ENCODE measurements at regions not wholly inside any gene's neighbourhood (a gene's known extent, or its start where the extent isn't known, plus 50 kb on each side); places are given as distances from the start of the nearest gene placed in this dataset.

- Histone ChIP-seq H3K27ac (ENCODE audit: control insufficient read depth, insufficient read depth, low read length) (no peak overlapping the region), H3K9me3 (ENCODE audit: control insufficient read depth, low read depth, low read length) (no peaks in the 10 kb centered on the region), H3K4me2 (ENCODE audit: control insufficient read depth, extremely low read depth, insufficient read depth, low read depth, low read length) (no peak overlapping the region), H3K36me3 (ENCODE audit: control insufficient read depth in 2 of 2, extremely low read depth in 1 of 2, insufficient read depth in 2 of 2, low read length in 2 of 2) (no peaks in the 10 kb centered on the region), H4K20me1 (ENCODE audit: control insufficient read depth, extremely low read depth, insufficient read depth, low read length) (no peaks in the 10 kb centered on the region), H3K9ac (ENCODE audit: control insufficient read depth, extremely low read depth, insufficient read depth, low read length) (no peak overlapping the region), H3K79me2 (ENCODE audit: control insufficient read depth, insufficient read depth, low read length) (no peaks in the 10 kb centered on the region), H2AFZ (ENCODE audit: control insufficient read depth, low read length) (no peak overlapping the region), H3K4me3 (ENCODE audit: control insufficient read depth in 2 of 3, extremely low read depth in 1 of 3, insufficient read depth in 2 of 3, low read depth in 1 of 3, low read length in 3 of 3) (no peak overlapping the region), H3K27me3 (ENCODE audit: control insufficient read depth, extremely low read depth, insufficient read depth, low read length) (no peaks in the 10 kb centered on the region), H3K9me1 (ENCODE audit: control insufficient read depth, extremely low read depth, insufficient read depth, low read length) (no peaks in the 10 kb centered on the region), H3K4me1 (ENCODE audit: control insufficient read depth, extremely low read depth, insufficient read depth, low read length) (no peaks in the 10 kb centered on the region)
- FAIRE-seq (no peak), DNase-seq (ENCODE audit: low read depth, low spot score) (no peak)
- dilution Hi-C loops (cut with MboI; ENCODE audit: extremely low pct_ligation_motif_present, low sequenced_read_pairs): no loop called here
- TF ChIP-seq EZH2 (IDR thresholded peaks at IDR 0.05; ENCODE audit: low read length) (no peak), CTCF (optimal IDR thresholded peaks at IDR 0.05 in 1 of 3, IDR thresholded peaks at IDR 0.05 in 1 of 3, conservative IDR thresholded peaks at IDR 0.05 in 1 of 3; ENCODE audit: extremely low read depth in 1 of 3, insufficient read depth in 2 of 3, low read length in 3 of 3) (no peak)
These were observed 247.7 kb upstream of the ZNF462 start for GRCh38 chr9:106615118-106615889.

GRCh38 chr9:106616026-106616425, 246.9 kb upstream of the ZNF462 start:
- no peaks in the 10 kb centered on the region for H3K79me2 ChIP-seq (ENCODE audit: control insufficient read depth, insufficient read depth, low read length)
- H4K20me1 ChIP-seq (ENCODE audit: control insufficient read depth, extremely low read depth, insufficient read depth, low read length): no peaks in the 10 kb centered on the region
- H3K36me3 ChIP-seq (ENCODE audit: control insufficient read depth in 2 of 2, extremely low read depth in 1 of 2, insufficient read depth in 2 of 2, low read length in 2 of 2): no peaks in the 10 kb centered on the region
- dilution Hi-C loops (cut with MboI; ENCODE audit: extremely low pct_ligation_motif_present, low sequenced_read_pairs): no loop called here
- H3K9me3 ChIP-seq (ENCODE audit: control insufficient read depth, low read depth, low read length): no peaks in the 10 kb centered on the region
- H3K4me2 ChIP-seq (ENCODE audit: control insufficient read depth, extremely low read depth, insufficient read depth, low read depth, low read length): no peak overlapping the region
- no peak overlapping the region for H3K4me3 ChIP-seq (ENCODE audit: control insufficient read depth in 2 of 3, extremely low read depth in 1 of 3, insufficient read depth in 2 of 3, low read depth in 1 of 3, low read length in 3 of 3)
- no peak overlapping the region for H2AFZ ChIP-seq (ENCODE audit: control insufficient read depth, low read length)
- no peaks in the 10 kb centered on the region for H3K9me1 ChIP-seq (ENCODE audit: control insufficient read depth, extremely low read depth, insufficient read depth, low read length)
- no peak overlapping the region for H3K9ac ChIP-seq (ENCODE audit: control insufficient read depth, extremely low read depth, insufficient read depth, low read length)
- H3K27ac ChIP-seq (ENCODE audit: control insufficient read depth, insufficient read depth, low read length): no peak overlapping the region
- no peak for TF ChIP-seq CTCF (optimal IDR thresholded peaks at IDR 0.05 in 1 of 3, IDR thresholded peaks at IDR 0.05 in 1 of 3, conservative IDR thresholded peaks at IDR 0.05 in 1 of 3; ENCODE audit: extremely low read depth in 1 of 3, insufficient read depth in 2 of 3, low read length in 3 of 3)
- no peak for TF ChIP-seq EZH2 (IDR thresholded peaks at IDR 0.05; ENCODE audit: low read length)
- DNase-seq (ENCODE audit: low read depth, low spot score) (no peak), FAIRE-seq (no peak)
- no peaks in the 10 kb centered on the region for H3K27me3 ChIP-seq (ENCODE audit: control insufficient read depth, extremely low read depth, insufficient read depth, low read length)
- no peaks in the 10 kb centered on the region for H3K4me1 ChIP-seq (ENCODE audit: control insufficient read depth, extremely low read depth, insufficient read depth, low read length)
